Gastrocnemius medialis (tissue), 4 donors: ENCODE measurements at regions not wholly inside any gene's neighbourhood (a gene's known extent, or its start where the extent isn't known, plus 50 kb on each side); places are given as distances from the start of the nearest gene placed in this dataset.

Source experiments
- ATAC-seq, 2 donors: fragments of 150-250 bp; one replicate each; pipeline ENCODE4 v1.9.1; 2016
- DNase-seq, 2 donors: peaks; one replicate each; pipeline ENCODE4 v3.0.0-alpha.2; 2019
- H3K27ac ChIP-seq, 4 donors: fragments of 200-600 bp; sonication (generic); 1 replicate in 1 of 4; 2 replicates in 3 of 4; pipeline ENCODE4 v1.5.1; 2016 to 2018; ENCODE audit warnings: mild to moderate bottlenecking in 2 of 4, moderate library complexity in 1 of 4
- H3K27me3 ChIP-seq, 3 donors: fragments of 200-600 bp; sonication (generic) in 2 of 3; 1 replicate in 1 of 3; 2 replicates in 2 of 3; pipeline versions ENCODE4 v1.5.1 to v1.6.0; 2016 to 2019; ENCODE audit warnings: mild to moderate bottlenecking in 1 of 3, moderate library complexity in 1 of 3
- H3K36me3 ChIP-seq, 2 donors: fragments of 200-600 bp; sonication (generic) in 1 of 2; one replicate each; pipeline ENCODE4 v1.5.1; 2017 to 2018
- H3K4me1 ChIP-seq, 2 donors: fragments of 200-600 bp; sonication (generic) in 1 of 2; one replicate each; pipeline ENCODE4 v1.5.1; 2016 to 2017; ENCODE audit warnings: mild to moderate bottlenecking in 2 of 2
- H3K4me3 ChIP-seq, 4 donors: fragments of 200-600 bp; sonication (generic) in 3 of 4; 1 replicate in 1 of 4; 2 replicates in 3 of 4; pipeline ENCODE4 v1.5.1; 2016 to 2019; ENCODE audit warnings: mild to moderate bottlenecking in 2 of 4
- H3K9me3 ChIP-seq, 3 donors: fragments of 200-600 bp; sonication (generic) in 2 of 3; 1 replicate in 1 of 3; 2 replicates in 2 of 3; pipeline ENCODE4 v1.5.1; 2016 to 2019
- POLR2A ChIP-seq, 2 donors: fragments of 450-650 bp; IDR thresholded peaks; one replicate each; pipeline ENCODE4 v1.6.1; 2017; ENCODE audit warnings: antibody characterized with exemption in 2 of 2, mild to moderate bottlenecking in 2 of 2, moderate library complexity in 2 of 2
- in situ Hi-C, 4 donors: fragments of 200-750 bp; cut with MboI; loops; one replicate each; pipeline versions ENCODE4 v1.15.0 to v1.8.0; 2017; ENCODE audit warnings: low sequenced_read_pairs in 4 of 4
- intact Hi-C: fragments of 100-400 bp; cut with DNase I; formaldehyde crosslinking; loops from one replicate; pipeline ENCODE4 v1.15.1; 2023; ENCODE audit warnings: low total_unique reads
- TF ChIP-seq, protein P1 (sequence below), 5 experiments: fragments of 450-650 bp in 3 of 5; fragments of 200-600 bp in 2 of 5; sonication (generic) in 2 of 5; IDR thresholded peaks in 4 of 5; conservative IDR thresholded peaks in 1 of 5; 1 replicate in 4 of 5; 2 replicates in 1 of 5; pipeline ENCODE4 v1.5.1; 2016 to 2019; ENCODE audit warnings: antibody characterized with exemption in 5 of 5, mild to moderate bottlenecking in 3 of 5, moderate library complexity in 3 of 5

DNA sequence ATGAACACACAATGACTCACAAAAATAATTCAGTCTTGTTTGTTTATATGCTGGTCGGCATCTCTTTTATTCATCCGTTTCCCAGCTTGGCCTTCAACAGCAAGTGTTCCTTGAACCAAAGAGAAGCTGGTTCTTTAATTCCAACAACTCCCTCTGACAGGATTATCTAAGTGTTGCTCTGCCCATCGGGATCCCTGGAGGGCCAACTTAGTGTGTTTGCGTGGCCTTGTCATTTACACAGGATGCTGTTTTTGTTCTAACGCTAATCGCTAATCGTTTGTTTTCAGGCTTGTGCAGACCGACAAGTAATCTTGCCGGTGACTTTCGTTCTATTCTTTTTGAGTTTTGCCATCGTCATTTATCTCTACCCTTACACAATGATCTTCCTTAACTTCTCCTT lies 267.4 kb upstream of the EXOC2 start:
- H3K27ac ChIP-seq: no peak overlapping the region
- H3K36me3 ChIP-seq: no peaks in the 10 kb centered on the region
- ATAC-seq (no peak), DNase-seq (no peak)
- H3K9me3 ChIP-seq: no peaks in the 10 kb centered on the region
- no peak overlapping the region for H3K4me3 ChIP-seq
- in situ Hi-C loops: no loop called here
- H3K4me1 ChIP-seq: no peaks in the 10 kb centered on the region
- intact Hi-C loops: no loop called here
- no peaks in the 10 kb centered on the region for H3K27me3 ChIP-seq
- no peak for TF ChIP-seq POLR2A (IDR thresholded peaks at IDR 0.05)
- TF ChIP-seq, protein P1, sequence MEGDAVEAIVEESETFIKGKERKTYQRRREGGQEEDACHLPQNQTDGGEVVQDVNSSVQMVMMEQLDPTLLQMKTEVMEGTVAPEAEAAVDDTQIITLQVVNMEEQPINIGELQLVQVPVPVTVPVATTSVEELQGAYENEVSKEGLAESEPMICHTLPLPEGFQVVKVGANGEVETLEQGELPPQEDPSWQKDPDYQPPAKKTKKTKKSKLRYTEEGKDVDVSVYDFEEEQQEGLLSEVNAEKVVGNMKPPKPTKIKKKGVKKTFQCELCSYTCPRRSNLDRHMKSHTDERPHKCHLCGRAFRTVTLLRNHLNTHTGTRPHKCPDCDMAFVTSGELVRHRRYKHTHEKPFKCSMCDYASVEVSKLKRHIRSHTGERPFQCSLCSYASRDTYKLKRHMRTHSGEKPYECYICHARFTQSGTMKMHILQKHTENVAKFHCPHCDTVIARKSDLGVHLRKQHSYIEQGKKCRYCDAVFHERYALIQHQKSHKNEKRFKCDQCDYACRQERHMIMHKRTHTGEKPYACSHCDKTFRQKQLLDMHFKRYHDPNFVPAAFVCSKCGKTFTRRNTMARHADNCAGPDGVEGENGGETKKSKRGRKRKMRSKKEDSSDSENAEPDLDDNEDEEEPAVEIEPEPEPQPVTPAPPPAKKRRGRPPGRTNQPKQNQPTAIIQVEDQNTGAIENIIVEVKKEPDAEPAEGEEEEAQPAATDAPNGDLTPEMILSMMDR (IDR thresholded peaks at IDR 0.05 in 4 of 5, conservative IDR thresholded peaks at IDR 0.05 in 1 of 5): no peak

DNA sequence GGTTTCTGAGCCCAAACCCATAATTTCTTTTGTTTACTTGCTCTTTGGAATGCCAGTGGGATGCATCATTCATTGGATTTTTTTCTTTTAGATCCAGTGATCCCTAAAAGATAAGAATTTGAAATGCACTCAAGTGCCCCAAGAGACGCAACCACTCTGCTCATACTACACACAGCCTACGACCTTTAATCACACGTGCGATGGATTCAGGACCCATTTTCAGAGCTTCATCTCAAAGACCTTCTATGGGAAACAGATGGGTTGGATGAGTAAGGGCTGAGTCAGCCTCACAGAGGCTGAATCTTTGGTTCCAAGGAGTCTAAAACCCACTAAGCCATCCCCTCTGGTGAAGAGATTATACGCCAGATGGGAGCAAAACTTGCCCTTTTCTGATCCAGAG lies 265.5 kb upstream of the EXOC2 start:
- DNase-seq (no peak), ATAC-seq (no peak)
- no peak overlapping the region for H3K27ac ChIP-seq
- intact Hi-C loops: no loop called here
- H3K36me3 ChIP-seq: no peaks in the 10 kb centered on the region
- no peaks in the 10 kb centered on the region for H3K27me3 ChIP-seq
- H3K9me3 ChIP-seq: no peaks in the 10 kb centered on the region
- H3K4me3 ChIP-seq: no peak overlapping the region
- H3K4me1 ChIP-seq: no peaks in the 10 kb centered on the region
- in situ Hi-C loops: no loop called here
- TF ChIP-seq, protein P1 (IDR thresholded peaks at IDR 0.05 in 4 of 5, conservative IDR thresholded peaks at IDR 0.05 in 1 of 5): no peak
- no peak for TF ChIP-seq POLR2A (IDR thresholded peaks at IDR 0.05)

DNA sequence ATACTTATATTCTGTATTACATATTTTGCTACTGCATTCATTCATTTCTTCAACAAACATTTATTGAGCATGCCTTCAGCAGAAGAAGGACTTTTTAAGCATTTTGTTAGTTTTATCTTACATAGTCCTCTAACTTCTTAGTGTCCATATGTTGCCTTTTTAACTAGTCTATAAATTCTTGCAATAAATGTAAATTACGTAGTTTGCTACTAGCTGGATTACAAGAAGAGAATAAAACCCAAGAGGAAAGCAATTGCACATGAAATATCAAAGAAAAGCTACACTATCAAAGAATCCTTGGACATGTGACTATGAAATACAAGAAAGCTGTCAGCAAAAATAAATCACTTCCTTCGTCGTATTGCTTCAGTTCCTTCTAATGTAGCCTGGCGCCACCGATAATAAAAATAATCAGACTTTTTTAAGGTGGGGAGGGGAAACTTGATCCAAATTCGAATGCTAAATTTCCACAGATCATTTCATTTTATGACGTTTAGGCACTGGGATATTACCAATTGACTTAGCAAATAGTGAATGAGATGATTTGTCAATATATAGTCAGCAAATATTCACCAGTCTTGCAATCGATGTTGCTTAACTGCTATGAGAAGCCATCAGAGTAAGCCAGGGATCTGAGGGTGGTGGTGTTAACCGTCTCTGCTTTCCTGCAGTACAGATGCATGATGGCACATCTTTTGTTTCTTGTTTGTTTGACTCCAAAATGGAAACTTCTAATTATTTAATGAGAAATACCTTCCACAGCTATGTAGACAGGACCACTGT lies 258.7 kb upstream of the EXOC2 start:
- TF ChIP-seq, protein P1 (IDR thresholded peaks at IDR 0.05 in 4 of 5, conservative IDR thresholded peaks at IDR 0.05 in 1 of 5): no peak
- TF ChIP-seq POLR2A (IDR thresholded peaks at IDR 0.05): no peak
- no peak overlapping the region for H3K27ac ChIP-seq
- ATAC-seq (no peak), DNase-seq (no peak)
- H3K27me3 ChIP-seq: no peaks in the 10 kb centered on the region
- no peaks in the 10 kb centered on the region for H3K36me3 ChIP-seq
- H3K4me3 ChIP-seq: no peak overlapping the region
- intact Hi-C loops: no loop called here
- H3K4me1 ChIP-seq: no peaks in the 10 kb centered on the region
- in situ Hi-C loops: no loop called here
- no peaks in the 10 kb centered on the region for H3K9me3 ChIP-seq

DNA sequence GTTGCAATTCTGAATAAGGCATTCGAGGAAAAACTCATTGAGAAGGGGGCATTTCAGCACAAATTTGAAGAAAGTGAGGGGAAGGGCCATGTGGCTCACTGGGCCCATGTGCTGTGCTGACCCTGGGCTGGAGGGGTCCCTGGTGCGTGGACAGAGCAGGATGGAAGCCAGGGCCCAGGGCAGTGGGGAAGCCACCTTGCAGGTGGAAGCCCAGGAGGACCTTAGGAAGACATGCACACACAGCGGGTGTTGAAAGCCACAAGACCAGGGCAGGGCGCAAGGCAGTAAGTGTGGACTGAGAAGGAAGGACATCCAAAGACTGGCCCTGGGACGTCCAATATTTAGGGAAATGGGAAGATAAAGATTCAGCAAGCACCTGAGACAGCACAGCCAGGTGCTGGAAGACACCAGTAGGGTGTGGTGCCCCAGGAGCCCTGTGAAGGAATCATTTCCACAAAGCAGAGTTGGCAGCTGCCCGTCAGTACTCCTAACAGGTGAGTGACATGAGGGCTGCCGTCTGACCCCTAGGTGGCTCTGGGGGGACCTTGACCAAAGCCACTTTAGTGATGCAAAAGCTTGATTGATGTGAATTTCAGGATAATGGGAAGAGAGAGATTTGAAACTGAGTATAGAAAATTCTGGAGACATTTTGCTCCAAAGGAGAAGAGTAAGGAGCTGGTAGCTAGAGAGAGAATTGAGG lies 254.4 kb upstream of the EXOC2 start:
- intact Hi-C loops (no loop called here), in situ Hi-C loops (no loop called here)
- H3K4me1 ChIP-seq: no peaks in the 10 kb centered on the region
- ATAC-seq (no peak), DNase-seq (no peak)
- H3K36me3 ChIP-seq: no peaks in the 10 kb centered on the region
- H3K27me3 ChIP-seq: no peaks in the 10 kb centered on the region
- H3K9me3 ChIP-seq: no peaks in the 10 kb centered on the region
- TF ChIP-seq, protein P1 (IDR thresholded peaks at IDR 0.05 in 4 of 5, conservative IDR thresholded peaks at IDR 0.05 in 1 of 5): no peak
- TF ChIP-seq POLR2A (IDR thresholded peaks at IDR 0.05): no peak
- H3K27ac ChIP-seq: no peak overlapping the region
- H3K4me3 ChIP-seq: no peak overlapping the region
